ENCODE measurements at regions not wholly inside any gene's neighbourhood (a gene's known extent, or its start where the extent isn't known, plus 50 kb on each side); places are given as distances from the start of the nearest gene placed in this dataset.

GRCh38 chr3:182682263-182683241 is 110.8 kb upstream of the ATP11B start:
- H3K56ac ChIP-seq (ENCODE audit: extremely low read depth, insufficient read depth, low read length), result no peak overlapping the region
- no peak overlapping the region for H4K8ac ChIP-seq (ENCODE audit: low read depth in 2 of 2, low read length in 2 of 2)
- H3K18ac ChIP-seq (ENCODE audit: low read depth, low read length), result no peak overlapping the region
- peak overlapping the region; percentile 85 for H3K4me2 ChIP-seq (ENCODE audit: low read depth, low read length)
- no peaks in the 10 kb centered on the region for H3K9me3 ChIP-seq (ENCODE audit: control insufficient read depth, insufficient read depth, low read length)
- in situ Hi-C loops (cut with MboI; ENCODE audit: low sequenced_read_pairs) (loop anchor here (10.0 kb wide), 1 partner anchor 1468 kb away; no protein-coding TSS in a partner anchor), intact Hi-C loops (cut with micrococcal nuclease) (loop anchor here (1.0 to 10.0 kb wide), 5 partner anchors 973 to 1990 kb away; partner anchors contain the start of gene DNAJC19), dilution Hi-C loops (cut with HindIII; ENCODE audit: low sequenced_read_pairs, unreplicated experiment) (no loop called here)
- TF ChIP-seq ELK1 (IDR thresholded peaks at IDR 0.05; ENCODE audit: borderline replicate concordance, low read depth, low read length) (no peak), RFX5 (IDR thresholded peaks at IDR 0.05; ENCODE audit: low read depth, low read length) (no peak), CHD1 (IDR thresholded peaks at IDR 0.05; ENCODE audit: low read depth, low read length) (no peak)
- TF ChIP-seq, protein P1, sequence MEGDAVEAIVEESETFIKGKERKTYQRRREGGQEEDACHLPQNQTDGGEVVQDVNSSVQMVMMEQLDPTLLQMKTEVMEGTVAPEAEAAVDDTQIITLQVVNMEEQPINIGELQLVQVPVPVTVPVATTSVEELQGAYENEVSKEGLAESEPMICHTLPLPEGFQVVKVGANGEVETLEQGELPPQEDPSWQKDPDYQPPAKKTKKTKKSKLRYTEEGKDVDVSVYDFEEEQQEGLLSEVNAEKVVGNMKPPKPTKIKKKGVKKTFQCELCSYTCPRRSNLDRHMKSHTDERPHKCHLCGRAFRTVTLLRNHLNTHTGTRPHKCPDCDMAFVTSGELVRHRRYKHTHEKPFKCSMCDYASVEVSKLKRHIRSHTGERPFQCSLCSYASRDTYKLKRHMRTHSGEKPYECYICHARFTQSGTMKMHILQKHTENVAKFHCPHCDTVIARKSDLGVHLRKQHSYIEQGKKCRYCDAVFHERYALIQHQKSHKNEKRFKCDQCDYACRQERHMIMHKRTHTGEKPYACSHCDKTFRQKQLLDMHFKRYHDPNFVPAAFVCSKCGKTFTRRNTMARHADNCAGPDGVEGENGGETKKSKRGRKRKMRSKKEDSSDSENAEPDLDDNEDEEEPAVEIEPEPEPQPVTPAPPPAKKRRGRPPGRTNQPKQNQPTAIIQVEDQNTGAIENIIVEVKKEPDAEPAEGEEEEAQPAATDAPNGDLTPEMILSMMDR (conservative IDR thresholded peaks at IDR 0.05; ENCODE audit: low read depth, low read length), result peak; percentile 25; the same call in 1 of the 2 replicates
- no peak overlapping the region for H2BK15ac ChIP-seq (ENCODE audit: low read depth, low read length)
- no peak overlapping the region; the same call in 1 of the 2 replicates for H3K23ac ChIP-seq (ENCODE audit: low read depth, low read length)
- H3K9ac ChIP-seq (ENCODE audit: low read depth, low read length), result no peak overlapping the region; the same call in 1 of the 2 replicates
- no peak overlapping the region for H2BK5ac ChIP-seq (ENCODE audit: low read depth, low read length, poor library complexity, severe bottlenecking)
- no peak overlapping the region for H3K14ac ChIP-seq (replicated peaks; ENCODE audit: low read depth, low read length)
- H4K5ac ChIP-seq (ENCODE audit: low read depth, low read length), result no peak overlapping the region
- WGBS, 2 experiments (ENCODE audit: extremely low coverage in 2 of 2, insufficient read length in 1 of 2), result 3% methylated on average over 39 of the region's 80 CpGs; no CpG with 5 or more reads in 1 of the 2 experiments
- no peaks in the 10 kb centered on the region for H3K4me1 ChIP-seq (ENCODE audit: control insufficient read depth, insufficient read depth, low read length)
- H3K79me1 ChIP-seq (ENCODE audit: low read depth in 1 of 2, low read length in 2 of 2), result no peaks in the 10 kb centered on the region
- peaks cover 4% of the 10 kb centered on the region for H3K27me3 ChIP-seq (ENCODE audit: control insufficient read depth, insufficient read depth, low read length)
- ATAC-seq (ENCODE audit: low read depth) (peak; percentile 78), DNase-seq (peak; percentile 10)
- no peaks in the 10 kb centered on the region for H4K20me1 ChIP-seq (ENCODE audit: insufficient read depth, low read length)
- H4K91ac ChIP-seq (ENCODE audit: insufficient read depth, low read depth, low read length), result no peak overlapping the region
- CTCF ChIA-PET, result interaction anchor here (1.2 to 2.2 kb wide), 3 partner anchors 969 to 983 kb away, joined by 3 to 16 read pairs (median 3); no protein-coding TSS in a partner anchor
- no peaks in the 10 kb centered on the region for H3K9me1 ChIP-seq (ENCODE audit: insufficient read depth, low read length)
- H3K36me3 ChIP-seq (ENCODE audit: control insufficient read depth, insufficient read depth, low read length), result no peaks in the 10 kb centered on the region
- H3K4me3 ChIP-seq (ENCODE audit: insufficient read depth, low read depth, low read length), result peak overlapping the region; percentile 41
- no peak overlapping the region for H3K4ac ChIP-seq (ENCODE audit: low read depth, low read length)
- no TSS peak for BruUV-seq (replicated peaks)
- no peak overlapping the region for H2AK9ac ChIP-seq (replicated peaks; ENCODE audit: low read depth, low read length, poor library complexity)
- H2BK20ac ChIP-seq (ENCODE audit: low read depth, low read length), result no peak overlapping the region
- no peak overlapping the region for H2AK5ac ChIP-seq (ENCODE audit: low read depth, low read length)
- H3K27ac ChIP-seq (ENCODE audit: insufficient read depth, low read length), result no peak overlapping the region
- H2AFZ ChIP-seq (replicated peaks; ENCODE audit: low read length, poor library complexity), result peak overlapping the region; percentile 87
- POLR2A ChIA-PET (ENCODE audit: unreplicated experiment), result no interaction called here
- no peak overlapping the region for H2BK120ac ChIP-seq (ENCODE audit: low read depth, low read length)
